LNCAP (cell line): ENCODE measurements at regions not wholly inside any gene's neighbourhood (a gene's known extent, or its start where the extent isn't known, plus 50 kb on each side); places are given as distances from the start of the nearest gene placed in this dataset.

Experiments used
- TF ChIP-seq, protein P1 (sequence below): fragments of 450-650 bp; IDR thresholded peaks from 2 replicates; pipeline ENCODE4 v1.5.1; 2017; ENCODE audit warnings: mild to moderate bottlenecking

DNA sequence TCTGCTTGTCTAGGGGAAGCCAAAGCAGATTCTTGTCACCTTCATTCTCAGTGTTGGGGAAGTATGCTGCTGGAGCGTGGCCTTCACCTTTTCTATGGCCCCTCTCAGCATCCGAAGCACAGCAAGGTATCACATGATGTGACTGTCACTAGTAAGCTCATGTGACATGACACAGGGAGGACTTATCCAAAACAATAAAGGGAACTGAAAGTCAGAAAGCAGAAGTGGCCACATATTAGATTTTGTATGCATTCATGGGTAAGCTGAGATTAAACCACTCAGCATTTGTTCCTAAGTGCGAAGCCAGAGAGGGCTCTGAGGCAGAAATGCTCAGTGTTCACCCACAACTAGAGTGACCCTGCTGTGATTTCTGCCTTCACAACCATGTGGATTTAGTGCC, 72.8 kb upstream of the PCDH8 start:
- TF ChIP-seq, protein P1, sequence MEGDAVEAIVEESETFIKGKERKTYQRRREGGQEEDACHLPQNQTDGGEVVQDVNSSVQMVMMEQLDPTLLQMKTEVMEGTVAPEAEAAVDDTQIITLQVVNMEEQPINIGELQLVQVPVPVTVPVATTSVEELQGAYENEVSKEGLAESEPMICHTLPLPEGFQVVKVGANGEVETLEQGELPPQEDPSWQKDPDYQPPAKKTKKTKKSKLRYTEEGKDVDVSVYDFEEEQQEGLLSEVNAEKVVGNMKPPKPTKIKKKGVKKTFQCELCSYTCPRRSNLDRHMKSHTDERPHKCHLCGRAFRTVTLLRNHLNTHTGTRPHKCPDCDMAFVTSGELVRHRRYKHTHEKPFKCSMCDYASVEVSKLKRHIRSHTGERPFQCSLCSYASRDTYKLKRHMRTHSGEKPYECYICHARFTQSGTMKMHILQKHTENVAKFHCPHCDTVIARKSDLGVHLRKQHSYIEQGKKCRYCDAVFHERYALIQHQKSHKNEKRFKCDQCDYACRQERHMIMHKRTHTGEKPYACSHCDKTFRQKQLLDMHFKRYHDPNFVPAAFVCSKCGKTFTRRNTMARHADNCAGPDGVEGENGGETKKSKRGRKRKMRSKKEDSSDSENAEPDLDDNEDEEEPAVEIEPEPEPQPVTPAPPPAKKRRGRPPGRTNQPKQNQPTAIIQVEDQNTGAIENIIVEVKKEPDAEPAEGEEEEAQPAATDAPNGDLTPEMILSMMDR = no peak

DNA sequence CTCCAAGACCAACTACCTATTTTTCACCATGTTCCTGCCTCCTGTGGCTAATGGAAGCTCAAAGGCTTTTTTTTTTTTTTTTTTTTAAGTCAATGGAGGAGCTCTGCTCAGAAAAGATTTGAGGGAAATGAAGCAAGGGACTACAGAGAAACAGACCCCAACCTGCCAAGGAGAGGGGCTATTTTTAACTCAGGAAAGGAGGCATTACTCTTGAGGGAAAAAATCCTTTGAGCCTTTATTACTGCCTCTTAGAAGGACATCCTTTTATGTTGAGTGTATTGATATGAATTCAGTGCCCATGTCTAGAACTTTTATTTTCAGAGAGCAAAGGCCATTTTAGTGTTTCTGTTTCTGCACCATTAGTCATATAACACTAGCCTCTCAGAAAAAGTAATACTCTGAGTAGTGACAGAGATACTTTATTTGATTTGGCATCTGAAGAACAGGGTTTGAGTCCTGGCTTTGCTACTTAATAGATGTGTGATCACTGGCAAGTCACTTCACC, 68.1 kb upstream of the PCDH8 start:
- TF ChIP-seq, protein P1 = no peak

DNA sequence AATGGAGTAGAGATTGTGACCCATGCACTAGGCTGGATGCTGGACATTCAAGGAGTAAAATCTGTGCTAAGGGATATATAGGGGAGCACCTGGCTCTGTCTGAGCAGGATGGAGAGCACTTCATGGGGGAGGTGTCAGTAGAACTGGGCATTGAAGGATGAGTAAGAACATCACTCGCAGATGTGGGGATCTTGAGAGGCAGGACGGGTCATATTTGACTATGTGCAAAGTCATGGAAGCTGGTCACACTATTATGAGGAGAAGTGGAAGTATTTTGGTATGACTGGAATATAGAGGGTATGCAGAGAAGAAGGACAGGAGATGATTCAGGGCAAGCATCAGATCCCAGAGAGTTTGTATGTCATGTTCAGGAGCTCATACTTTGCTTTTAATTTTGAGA, 62.9 kb upstream of the PCDH8 start:
- TF ChIP-seq, protein P1 = no peak

DNA sequence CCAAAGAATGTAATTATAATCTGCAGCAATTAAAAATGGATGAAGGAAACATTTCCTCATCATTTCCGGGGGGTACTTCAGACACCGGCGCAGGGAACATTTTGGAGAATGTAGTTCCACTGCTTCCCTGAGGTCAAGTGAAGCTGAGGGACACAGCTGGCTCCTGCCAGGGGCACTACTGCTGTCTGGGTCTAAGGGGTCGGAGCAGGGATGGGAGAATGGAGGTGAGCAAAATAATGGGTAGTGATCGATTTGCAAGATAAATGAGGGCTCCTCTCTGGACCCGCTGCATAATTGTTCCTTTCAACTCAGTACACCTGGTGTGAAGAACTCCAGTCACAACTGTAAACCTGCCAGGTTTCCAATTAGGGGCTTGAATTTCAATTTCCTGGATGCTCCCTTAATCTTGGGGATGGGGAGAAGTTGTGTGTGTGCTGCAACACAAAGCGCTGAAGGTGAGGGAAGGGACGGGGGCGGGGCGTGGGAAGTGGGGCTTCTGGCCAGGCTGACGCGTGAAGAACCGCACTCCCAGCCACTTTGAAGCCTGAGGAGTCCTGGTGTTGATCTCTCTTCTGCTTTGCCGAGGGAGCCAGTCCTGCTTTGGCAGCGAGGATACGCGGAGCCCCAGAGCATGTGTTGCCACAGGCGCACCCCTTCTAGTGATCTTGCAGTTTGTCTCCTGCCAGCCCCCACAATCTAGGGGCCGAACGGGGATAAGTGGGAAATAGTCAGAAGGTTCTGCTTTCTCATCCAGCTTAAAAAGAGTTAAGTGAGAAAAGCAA, 57.9 kb upstream of the PCDH8 start:
- TF ChIP-seq, protein P1 = no peak

DNA sequence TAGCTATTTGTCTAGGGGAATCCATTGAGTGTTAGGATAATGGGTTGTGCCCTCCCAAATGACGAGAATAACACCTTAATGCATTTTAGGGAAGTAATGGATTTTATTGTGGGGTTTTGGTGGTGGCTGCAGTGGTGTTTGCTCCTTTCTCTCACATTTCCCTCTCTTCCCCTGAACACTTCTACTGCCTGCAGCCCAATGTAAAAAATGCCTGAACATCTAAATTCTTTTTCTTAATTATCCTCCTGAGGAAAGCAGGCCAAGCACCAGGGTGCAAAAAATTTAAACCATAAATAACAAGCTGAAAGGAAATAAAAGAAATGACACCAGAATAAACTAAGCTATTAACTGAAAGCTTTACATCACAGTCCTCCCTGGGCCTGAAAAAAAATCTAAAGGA, 57.3 kb upstream of the PCDH8 start:
- TF ChIP-seq, protein P1 = no peak

DNA sequence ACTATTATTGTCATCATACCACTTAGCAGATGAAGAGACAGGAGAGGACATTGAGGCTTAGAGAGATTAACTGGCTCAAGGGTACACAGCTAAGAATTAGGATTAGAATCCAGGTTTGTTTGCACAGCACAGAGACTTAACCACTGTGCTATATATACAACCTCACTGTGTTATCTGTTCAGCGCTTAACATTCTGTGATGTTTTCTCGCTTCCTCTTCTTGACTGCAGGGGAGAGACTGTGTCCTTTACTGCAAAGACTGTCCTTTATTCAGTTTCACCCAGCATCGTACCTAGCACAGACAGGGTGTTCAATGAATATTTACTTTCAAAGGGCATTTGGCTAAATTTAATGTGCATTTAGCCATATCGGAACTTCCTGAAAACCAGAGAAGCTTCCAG, 54.9 kb upstream of the PCDH8 start:
- TF ChIP-seq, protein P1 = no peak

DNA sequence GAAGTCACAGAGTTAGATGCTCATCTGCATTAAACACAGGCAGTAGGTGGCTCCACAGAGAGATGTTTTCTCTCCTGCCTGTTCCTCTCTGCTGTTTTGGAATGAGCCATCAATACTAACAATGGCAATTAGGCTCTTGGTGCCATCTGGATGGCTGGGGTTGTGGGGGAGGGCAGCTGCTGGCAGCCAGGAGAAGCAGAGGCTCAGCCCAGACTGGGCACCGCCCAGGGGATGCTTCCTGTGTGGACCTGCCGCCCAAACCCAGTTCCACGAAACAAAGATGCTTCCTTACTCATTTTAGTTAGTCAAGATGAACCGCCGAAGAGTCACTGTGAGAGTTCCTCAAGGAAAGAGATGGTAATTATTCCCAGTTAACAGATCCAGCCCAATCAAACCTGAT, 50.8 kb upstream of the PCDH8 start:
- TF ChIP-seq, protein P1 = no peak
